Right ventricle myocardium superior (tissue), 1 donor: ENCODE measurements at regions not wholly inside any gene's neighbourhood (a gene's known extent, or its start where the extent isn't known, plus 50 kb on each side); places are given as distances from the start of the nearest gene placed in this dataset.

Experiments
- ATAC-seq: fragments of 200-7000 bp; cut with Tn5 transposase; one replicate; pipeline ENCODE4 v1.9.1; 2020; ENCODE audit warnings: mild to moderate bottlenecking; ENCODE audit not compliant: poor library complexity
- DNase-seq: peaks from one replicate; pipeline ENCODE4 v3.0.0-alpha.2; 2020
- intact Hi-C: fragments of 100-400 bp; cut with DNase I; formaldehyde crosslinking; loops from one replicate; pipeline ENCODE4 v1.11.2; 2022
- donor health status: DM: no; HTN: yes; CAD: no; lungs with severe emphysema.

DNA sequence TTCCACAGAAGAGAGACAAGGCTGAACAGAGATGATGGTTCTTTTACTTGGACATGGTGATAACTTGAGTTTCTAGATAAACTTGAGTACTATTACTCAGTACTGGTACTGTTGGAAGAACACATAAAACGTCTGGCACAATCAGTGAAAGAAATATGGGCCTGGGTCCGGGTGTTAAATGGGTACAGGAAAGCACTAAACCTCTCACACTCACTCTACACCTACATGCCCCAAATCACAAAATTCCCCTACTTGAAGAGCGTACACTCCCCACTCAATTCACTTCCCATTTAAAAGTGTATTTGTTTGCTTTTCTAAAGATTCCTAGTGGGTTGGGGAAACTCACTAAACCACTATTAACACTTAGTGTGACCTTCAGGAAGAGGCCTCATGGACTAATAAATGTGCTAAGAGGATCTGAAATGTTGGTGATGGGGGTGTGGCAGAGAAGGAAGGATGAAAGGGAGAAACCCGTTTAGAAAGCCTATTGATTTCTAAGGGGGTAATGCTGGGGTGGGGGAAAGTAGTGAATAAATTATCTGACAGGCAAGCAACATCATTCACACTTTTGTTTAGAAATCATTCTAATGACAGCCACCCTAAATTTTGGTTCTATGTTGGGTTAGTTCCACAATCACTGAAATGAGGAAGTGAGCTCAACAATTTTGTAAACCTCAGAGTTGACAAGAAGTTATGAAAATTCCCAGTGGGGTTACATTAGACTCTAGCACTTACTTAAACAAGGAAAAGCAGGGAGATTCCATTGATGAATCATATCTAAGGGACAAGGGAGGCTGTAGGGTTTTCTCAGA is 222.6 kb upstream of the MARCKS start:
- intact Hi-C loops: no loop called here
- peak; percentile 48 for ATAC-seq
- no peak for DNase-seq

- intact Hi-C loops: no loop called here
- ATAC-seq (no peak), DNase-seq (no peak)
Measured at GRCh38 chr6:113635222-113635986, 221.7 kb upstream of the MARCKS start.

GRCh38 chr6:113636357-113636824 is 220.8 kb upstream of the MARCKS start:
- ATAC-seq: no peak
- intact Hi-C loops: no loop called here
- DNase-seq: no peak

GRCh38 chr6:113640051-113640450 is 217.1 kb upstream of the MARCKS start:
- ATAC-seq (no peak), DNase-seq (no peak)
- intact Hi-C loops: no loop called here

GRCh38 chr6:113642001-113642713 is 215.0 kb upstream of the MARCKS start:
- ATAC-seq: no peak

GRCh38 chr6:113642714-113643406 is 214.3 kb upstream of the MARCKS start:
- DNase-seq (no peak), ATAC-seq (peak; percentile 58)
- intact Hi-C loops: no loop called here

More at GRCh38 chr6:113642001-113642713, 215.0 kb upstream of the MARCKS start:
- DNase-seq: no peak
- intact Hi-C loops: no loop called here

DNA sequence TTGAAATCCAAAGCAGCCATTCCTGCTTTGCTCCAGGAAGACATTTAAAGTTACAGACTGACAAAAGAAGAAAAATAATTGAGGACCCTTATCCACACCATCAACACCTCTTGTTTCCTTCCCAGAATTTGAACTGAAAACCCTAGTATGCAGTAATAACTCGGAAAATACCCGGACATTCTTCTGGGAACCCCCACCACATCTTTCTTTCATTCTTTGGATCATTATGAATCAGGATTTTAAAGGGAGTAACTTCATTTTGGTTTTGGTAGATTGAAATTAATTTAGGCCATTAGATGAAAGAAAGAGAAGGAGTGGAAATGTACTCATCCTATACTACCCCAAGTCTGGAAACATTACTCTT is 213.8 kb upstream of the MARCKS start:
- no peak for ATAC-seq
- no peak for DNase-seq
- intact Hi-C loops: no loop called here

DNA sequence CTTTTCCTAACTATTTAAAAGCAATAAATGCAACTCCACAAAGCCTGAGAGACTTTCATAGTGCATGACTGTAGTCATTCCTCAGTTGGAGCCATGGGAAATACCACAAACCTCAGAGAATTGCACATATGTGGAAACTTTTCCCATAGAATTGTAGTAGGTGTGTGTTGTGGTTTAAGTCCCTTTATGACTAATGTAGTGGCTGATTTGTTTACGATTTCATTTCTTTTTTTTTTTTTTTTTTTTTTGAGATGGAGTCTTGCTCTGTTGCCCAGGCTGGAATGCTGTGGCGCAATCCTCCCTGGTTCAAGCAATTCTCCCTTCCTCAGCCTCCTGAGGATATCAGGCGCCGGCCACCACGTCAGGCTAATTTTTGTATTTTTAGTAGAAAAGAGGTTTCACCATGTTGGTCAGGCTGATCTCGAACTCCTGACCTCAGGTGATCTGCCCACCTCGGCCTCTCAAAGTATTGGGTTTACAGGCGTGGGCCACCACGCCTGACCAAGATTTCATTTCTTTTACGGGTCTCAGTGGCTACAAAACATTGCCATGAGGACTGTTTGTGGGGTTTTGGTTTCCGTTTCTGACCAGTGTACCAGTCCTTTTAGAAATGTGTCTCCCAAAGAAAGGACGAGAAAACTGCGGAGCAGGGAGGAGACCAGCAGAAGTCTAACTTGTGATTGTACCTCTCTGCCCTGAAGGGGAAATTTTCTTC is 212.1 kb upstream of the MARCKS start:
- DNase-seq (no peak), ATAC-seq (no peak)
- intact Hi-C loops: no loop called here

DNA sequence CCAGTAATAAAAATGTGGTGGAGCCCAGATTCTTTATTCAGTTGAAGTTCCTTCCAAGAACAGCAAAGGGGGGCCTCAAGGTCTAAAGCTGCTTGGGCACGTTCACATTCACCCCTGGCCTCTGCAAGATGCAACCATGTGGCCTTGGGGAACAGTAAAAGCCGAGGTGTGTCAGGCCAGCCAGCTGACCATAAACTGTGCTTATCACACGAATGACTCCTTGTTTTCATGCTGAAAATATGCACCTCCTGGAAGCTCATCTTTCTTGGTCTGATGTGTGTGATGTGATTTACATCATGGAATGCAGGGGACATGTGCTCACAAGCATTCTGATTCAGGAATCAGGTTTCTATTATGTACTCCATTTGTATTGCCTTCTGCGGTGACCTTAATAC is 211.6 kb upstream of the MARCKS start:
- ATAC-seq (no peak), DNase-seq (no peak)
- intact Hi-C loops: no loop called here

GRCh38 chr6:113645986-113646385 is 211.2 kb upstream of the MARCKS start:
- intact Hi-C loops: no loop called here
- DNase-seq (no peak), ATAC-seq (no peak)

GRCh38 chr6:113646701-113647100 is 210.4 kb upstream of the MARCKS start:
- intact Hi-C loops: no loop called here
- ATAC-seq: no peak
- DNase-seq: no peak

- DNase-seq (no peak), ATAC-seq (no peak)
- intact Hi-C loops: no loop called here
Measured at GRCh38 chr6:113647143-113647889, 209.8 kb upstream of the MARCKS start.

- intact Hi-C loops: no loop called here
- no peak for DNase-seq
Measured at GRCh38 chr6:113648698-113649097, 208.4 kb upstream of the MARCKS start.

GRCh38 chr6:113649276-113649675 is 207.9 kb upstream of the MARCKS start:
- intact Hi-C loops: no loop called here
- ATAC-seq: no peak
- no peak for DNase-seq

More at GRCh38 chr6:113648698-113649097, 208.4 kb upstream of the MARCKS start:
- ATAC-seq: no peak

GRCh38 chr6:113649880-113650609 is 207.1 kb upstream of the MARCKS start:
- DNase-seq: no peak
- ATAC-seq: no peak
- intact Hi-C loops: no loop called here

DNA sequence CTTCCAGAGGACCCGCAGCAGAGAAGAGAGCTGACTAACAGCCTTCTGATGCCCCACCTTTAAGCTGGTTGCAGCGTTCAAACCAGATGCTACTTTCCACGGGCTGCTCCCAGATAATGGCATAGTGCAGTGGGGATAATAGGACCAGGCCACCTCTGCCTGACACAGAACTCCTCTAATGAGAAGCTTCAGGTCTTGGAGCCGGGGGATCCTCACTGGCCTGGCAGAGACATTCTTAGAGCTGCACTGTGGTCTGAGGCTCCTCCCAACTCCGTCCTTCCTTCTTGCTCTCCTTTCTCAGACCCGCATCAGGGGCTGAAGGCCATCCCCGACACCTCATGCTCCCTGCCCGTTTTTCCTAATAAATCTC is 206.6 kb upstream of the MARCKS start:
- DNase-seq (no peak), ATAC-seq (no peak)
- intact Hi-C loops: no loop called here

DNA sequence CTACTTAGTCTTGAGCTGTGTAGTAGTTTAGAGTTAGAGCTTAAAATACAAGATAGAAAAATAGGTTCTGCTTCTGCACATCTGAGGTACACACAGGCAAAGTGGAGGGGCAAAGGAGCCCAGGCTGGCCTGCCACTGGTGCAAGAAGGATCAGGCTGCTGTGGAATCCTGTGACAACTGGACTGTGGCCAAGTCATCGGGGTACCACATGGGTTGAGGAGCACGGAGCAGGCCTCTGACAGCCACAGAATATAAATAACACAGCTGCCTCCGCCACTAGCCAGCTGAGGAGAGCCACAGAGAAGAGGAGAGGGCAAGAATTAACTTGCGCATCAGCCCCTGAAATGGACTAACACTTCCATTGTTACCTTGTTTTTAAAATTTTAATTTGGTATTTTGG is 206.0 kb upstream of the MARCKS start:
- ATAC-seq (peak; percentile 72), DNase-seq (peak; percentile 54)
- intact Hi-C loops: no loop called here
